ENCODE measurements at regions not wholly inside any gene's neighbourhood (a gene's known extent, or its start where the extent isn't known, plus 50 kb on each side); places are given as distances from the start of the nearest gene placed in this dataset.

DNA sequence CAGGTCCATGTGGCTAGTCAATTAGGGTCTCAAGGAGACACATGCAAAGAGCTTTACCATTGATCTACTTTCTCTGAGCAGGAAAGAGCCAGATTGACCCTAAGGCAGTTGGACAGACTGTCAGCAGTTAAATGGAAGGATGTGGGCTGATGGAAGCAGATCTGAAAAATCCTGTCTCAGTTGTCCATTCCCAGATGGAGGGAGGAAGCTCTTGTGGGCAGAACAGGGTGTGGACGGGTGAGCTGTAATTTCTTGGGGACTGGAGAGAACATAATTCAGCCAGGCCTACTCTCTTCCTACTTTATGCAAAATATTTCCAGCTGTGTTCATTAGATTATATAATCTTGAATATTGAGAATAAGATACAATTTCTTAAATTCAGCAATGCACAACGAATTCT, 163.6 kb downstream of the GNAT3 start:
- no peak for DNase-seq (ENCODE audit: low read depth in 3 of 3, low spot score in 2 of 3)

DNA sequence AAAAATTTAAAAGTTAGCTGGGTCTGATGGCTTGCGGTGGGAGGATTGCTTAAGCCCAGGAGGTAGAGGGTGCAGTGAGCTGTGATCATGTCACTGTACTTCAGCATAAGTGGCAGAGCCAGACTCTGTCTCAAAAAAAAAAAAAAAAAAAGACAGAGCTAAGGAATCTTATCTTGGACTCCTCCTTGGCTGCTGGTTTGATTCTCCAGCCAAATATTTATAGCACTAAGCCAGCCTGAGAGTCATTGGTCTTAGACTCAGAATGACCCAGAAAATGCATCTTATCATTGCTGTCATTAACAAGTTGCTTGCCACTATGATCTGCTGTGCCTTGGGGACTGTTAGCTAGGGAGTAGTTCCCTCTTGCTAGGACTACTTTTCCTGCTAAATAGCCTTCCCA, 164.7 kb downstream of the GNAT3 start:
- no peak for DNase-seq (ENCODE audit: low read depth in 3 of 3, low spot score in 2 of 3)

GRCh38 chr7:80346704-80347103, 165.2 kb downstream of the GNAT3 start:
- no peak for DNase-seq (ENCODE audit: low read depth in 3 of 3, low spot score in 2 of 3)

- DNase-seq (ENCODE audit: low read depth in 3 of 3, low spot score in 2 of 3) = peak; percentile 27 to 43 (median 37)
Measured at GRCh38 chr7:80335511-80336231, 176.2 kb downstream of the GNAT3 start.

DNA sequence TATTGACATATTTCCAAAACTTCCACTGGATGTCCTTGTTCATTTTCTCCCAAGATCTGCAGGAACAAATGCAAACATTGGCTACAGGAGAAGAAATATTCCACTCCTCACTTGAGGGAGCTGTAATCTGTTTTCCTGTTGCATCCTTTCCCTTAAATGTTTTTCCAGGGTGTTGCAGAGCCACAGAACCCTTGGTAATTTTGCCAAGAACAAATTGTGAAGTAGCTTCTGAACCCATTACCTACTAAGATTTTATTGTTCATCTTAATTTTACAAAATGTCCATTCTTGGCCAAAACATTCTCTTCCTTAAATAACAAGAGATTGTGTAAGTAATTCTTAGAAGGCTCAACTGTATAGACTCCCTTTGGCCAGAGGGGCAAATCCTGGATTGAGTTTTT, 177.0 kb downstream of the GNAT3 start:
- no peak for DNase-seq (ENCODE audit: low read depth in 3 of 3, low spot score in 2 of 3)

DNA sequence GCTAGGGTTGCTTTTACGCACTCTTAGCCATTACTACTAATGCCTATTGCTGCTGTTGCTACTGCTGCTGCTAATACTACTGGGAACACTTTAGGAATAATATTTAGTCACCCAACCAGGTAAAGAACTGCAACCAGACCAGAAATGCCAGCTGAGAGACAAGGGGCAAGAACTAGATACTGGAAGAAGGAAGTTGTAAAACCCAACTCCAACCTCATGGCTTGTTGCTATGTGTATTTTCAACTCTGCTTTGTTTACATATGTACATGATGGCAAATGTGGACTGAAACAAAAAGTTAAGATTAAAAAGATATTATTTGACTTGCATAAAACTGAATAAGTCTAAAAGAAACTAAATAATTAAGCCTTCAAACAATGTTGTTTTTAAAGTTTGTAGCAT, 177.7 kb downstream of the GNAT3 start:
- DNase-seq (ENCODE audit: low read depth in 3 of 3, low spot score in 2 of 3) = no peak

DNA sequence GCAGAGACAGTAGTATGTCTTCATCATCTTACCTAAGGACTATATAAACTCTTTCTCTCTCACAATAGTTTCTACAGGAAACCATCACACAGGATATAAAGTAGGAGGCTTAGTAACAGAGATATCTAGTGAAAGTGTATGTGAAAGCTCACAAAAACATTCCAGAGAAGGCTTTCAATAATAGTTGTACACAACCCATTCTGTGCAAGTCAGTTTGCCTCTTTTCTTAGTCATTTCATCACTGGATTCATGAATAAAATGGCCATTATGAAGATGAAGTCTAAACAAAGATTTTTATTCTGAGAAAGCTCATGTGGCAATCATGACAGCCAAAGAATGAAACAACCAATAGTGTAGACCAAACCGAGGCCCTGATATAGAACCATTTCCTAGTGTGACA, 178.8 kb downstream of the GNAT3 start:
- no peak for DNase-seq (ENCODE audit: low read depth in 3 of 3, low spot score in 2 of 3)

DNA sequence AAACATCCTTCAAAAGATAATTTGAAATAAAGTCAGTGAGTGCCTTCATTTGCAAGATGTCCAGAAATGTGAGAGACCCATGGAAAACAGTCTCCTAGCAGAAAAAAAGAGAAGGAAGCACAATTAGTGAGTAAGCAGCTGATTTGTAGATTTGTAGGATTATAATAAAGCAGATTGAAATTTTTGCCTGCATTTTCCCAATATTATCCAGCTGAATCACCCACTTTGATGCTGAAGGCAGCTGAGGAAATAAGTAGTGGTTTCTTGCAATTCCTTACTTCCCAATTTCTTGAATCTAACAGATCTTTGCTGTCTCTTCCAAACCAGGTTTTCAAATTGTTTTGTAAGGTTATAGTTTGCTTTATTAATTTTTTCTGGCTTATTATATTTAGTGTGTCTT, 181.4 kb downstream of the GNAT3 start:
- DNase-seq (ENCODE audit: low read depth in 3 of 3, low spot score in 2 of 3) = no peak

- DNase-seq (ENCODE audit: low read depth in 3 of 3, low spot score in 2 of 3) = no peak
Measured at GRCh38 chr7:80324032-80324431, 187.8 kb downstream of the GNAT3 start.

DNA sequence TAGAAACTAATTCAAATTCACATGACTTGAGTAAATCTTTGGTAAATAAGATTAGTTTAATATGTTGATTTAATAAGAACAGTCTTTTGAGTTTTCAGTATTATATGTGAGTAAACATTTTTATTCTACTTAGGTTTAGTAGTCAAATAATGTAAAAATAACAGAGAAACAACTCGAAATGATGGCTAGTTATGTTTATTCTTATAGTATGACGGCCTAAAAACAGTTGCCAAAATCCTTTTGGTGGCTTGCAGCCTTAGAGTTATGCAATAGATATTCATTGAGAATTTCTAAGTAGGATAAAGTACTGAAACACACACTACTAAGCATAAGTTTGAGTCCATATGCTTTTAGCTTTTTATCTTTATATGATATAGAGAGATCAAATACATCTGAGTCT, 184.8 kb downstream of the GNAI1 start:
- no peak for DNase-seq (ENCODE audit: low read depth in 3 of 3, low spot score in 2 of 3)

DNA sequence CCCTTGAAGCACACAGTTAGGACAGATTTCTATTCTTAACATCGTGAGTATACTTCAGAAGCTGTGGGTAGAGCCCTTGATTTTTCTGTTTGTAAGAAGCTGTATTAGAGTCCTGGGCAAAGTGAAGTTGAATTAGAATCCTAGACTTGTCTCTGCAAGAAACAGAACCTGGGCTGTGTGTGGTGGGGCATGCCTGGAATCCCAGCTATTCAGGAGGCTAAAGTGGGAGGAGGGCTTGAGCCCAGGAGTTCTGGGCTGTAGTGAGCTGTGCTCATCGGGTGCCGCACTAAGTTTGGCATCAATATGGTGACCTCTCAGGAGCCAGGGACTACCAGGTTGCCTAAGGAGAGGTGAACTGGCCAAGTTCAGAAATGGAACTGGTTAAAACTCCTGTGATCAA, 183.4 kb downstream of the GNAI1 start:
- no peak for DNase-seq (ENCODE audit: low read depth in 3 of 3, low spot score in 2 of 3)

GRCh38 chr7:80316811-80317210, 182.2 kb downstream of the GNAI1 start:
- DNase-seq (ENCODE audit: low read depth in 3 of 3, low spot score in 2 of 3) = no peak

DNA sequence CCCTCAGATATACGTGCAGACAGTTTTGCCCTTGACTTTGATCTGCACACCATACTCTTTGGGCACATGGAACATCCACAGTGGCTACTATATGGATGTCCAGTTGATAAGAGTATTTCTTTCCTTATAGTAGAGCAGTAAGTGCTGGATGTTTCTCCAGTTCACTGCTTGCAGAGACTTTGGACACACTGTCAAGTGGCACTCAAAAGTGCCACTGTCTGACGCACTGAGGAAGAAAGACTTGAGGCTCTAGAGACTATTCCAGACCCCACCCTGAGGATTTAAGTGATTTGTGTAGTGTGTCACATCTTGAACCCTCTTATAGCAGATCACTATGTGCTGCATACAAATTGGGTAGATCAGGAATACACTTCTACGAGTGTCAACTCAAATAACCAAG, 179.1 kb downstream of the GNAI1 start:
- DNase-seq (ENCODE audit: low read depth in 3 of 3, low spot score in 2 of 3) = no peak

DNA sequence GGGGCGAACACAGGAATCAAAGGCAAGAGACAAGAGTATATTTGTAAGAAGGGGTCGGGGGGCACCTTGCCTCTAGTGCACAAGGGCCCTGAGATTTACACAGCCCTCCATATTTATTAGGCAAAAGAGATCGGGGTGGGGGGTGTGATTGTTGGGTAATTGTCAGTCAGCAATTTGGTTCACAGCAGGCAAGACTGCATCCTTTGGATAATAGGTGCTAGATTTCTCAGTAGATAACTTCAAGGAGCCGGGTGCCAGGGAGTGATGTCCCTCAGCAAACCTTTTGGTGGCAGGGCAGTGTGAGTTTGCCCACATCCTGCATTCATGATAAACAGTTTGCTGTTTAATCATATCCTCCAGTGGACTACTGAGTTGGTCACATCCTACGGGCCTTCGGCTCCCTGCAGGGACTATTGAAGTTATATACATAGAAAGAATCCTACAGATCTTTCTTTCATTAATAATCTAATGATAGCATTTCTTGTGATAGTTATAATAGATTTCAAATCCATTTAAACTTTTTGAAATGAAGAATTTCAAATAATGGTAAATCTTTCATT, 178.5 kb downstream of the GNAI1 start:
- DNase-seq (ENCODE audit: low read depth in 3 of 3, low spot score in 2 of 3) = no peak

DNA sequence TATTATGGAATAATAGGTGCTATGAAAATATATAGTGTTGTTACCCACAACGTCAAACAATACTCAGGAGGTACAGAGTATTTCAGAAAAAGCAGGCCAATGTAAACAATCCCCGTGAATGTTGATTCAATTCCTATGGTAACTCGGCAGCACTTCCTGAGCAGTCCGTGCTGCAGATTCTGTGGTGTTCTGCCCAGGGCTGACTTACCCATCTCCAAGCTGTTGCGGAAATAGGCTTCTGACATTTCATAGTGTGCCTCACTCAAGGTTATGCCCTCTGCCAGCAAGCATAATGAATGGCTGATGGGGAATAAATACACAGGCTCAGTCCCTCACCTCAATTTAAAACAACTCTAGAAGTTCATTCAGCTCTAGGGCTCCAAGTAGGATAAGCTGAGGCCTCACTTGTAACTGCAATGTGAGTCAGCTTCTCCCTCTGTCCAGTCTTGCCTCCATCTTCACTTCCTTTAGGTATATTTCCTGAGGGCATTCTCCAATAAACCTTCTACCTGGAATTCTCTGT, 177.6 kb downstream of the GNAI1 start:
- peak; percentile 23 to 49 (median 23) for DNase-seq (ENCODE audit: low read depth in 3 of 3, low spot score in 2 of 3)

- DNase-seq (ENCODE audit: low read depth in 3 of 3, low spot score in 2 of 3) = no peak
Measured at GRCh38 chr7:80311313-80311712, 176.7 kb downstream of the GNAI1 start.

DNA sequence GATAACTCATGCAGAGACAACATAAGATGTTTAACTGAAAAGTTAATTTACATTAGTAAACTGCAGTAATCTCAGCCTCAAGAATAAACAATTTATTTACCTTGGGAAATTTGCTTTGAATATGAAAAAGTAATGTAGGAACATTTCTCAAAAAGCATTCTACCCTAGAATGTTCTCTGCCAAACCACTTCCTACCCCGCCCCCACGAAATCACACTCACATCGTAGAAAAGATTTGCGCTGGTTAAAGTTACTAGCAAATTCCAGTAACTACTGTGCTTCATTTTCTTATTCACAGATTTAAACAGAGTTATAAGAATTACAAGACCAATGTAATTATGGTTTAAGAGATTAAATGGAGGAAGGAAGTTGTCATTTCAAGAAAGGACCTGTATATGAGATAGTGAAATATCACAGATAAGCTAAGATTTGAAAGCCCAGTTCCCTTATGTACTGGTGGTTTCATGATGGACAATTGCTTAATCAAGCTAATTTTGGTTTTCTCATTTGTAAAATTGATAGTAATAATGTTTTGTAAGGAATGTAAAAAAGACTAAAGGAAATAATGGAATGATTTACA, 175.4 kb downstream of the GNAI1 start:
- no peak for DNase-seq (ENCODE audit: low read depth in 3 of 3, low spot score in 2 of 3)

DNA sequence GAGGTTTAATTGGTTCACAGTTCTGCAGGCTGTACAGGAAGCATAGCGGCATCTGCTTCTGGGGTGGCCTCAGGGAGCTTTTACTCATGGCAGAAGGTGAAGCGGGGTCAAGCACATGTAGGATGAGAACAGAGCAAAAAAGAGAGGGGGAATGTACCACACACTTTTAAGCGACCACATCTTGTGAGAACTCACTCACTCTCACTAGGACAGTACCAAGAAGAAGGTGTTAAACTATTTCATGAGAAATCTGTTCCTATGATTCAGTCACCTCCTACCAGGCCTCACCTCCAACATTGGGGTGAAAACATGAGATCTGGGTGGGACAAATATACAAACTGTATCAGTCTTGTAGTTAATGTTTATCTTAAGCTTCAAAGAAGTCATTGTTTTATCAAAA, 174.7 kb downstream of the GNAI1 start:
- no peak for DNase-seq (ENCODE audit: low read depth in 3 of 3, low spot score in 2 of 3)

GRCh38 chr7:80307227-80307856, 172.7 kb downstream of the GNAI1 start:
- DNase-seq (ENCODE audit: low read depth in 3 of 3, low spot score in 2 of 3) = no peak

GRCh38 chr7:80303315-80303714, 168.7 kb downstream of the GNAI1 start:
- no peak for DNase-seq (ENCODE audit: low read depth in 3 of 3, low spot score in 2 of 3)

- no peak for DNase-seq (ENCODE audit: low read depth in 3 of 3, low spot score in 2 of 3)
Measured at GRCh38 chr7:80302636-80303035, 168.0 kb downstream of the GNAI1 start.

GRCh38 chr7:80302078-80302477, 167.4 kb downstream of the GNAI1 start:
- no peak for DNase-seq (ENCODE audit: low read depth in 3 of 3, low spot score in 2 of 3)
